ENCODE measurements at regions not wholly inside any gene's neighbourhood (a gene's known extent, or its start where the extent isn't known, plus 50 kb on each side); places are given as distances from the start of the nearest gene placed in this dataset.
"Not testable (repeated sequence)": the region's sequence is repeated elsewhere in the genome, so short reads cannot be mapped to it uniquely, and the experiment has no call there.

GRCh38 chr10:123270221-123270620, 116.0 kb downstream of the BUB3 start:
- DNase-seq (ENCODE audit: low read depth) = peak; percentile 59

GRCh38 chr10:123270806-123271205, 116.6 kb downstream of the BUB3 start:
- no peak for DNase-seq (ENCODE audit: low read depth)

GRCh38 chr10:123272171-123272570, 118.0 kb downstream of the BUB3 start:
- DNase-seq (ENCODE audit: low read depth) = no peak

GRCh38 chr10:123274306-123275135, 120.3 kb downstream of the BUB3 start:
- DNase-seq (ENCODE audit: low read depth) = no peak

GRCh38 chr10:123275136-123275564, 120.9 kb downstream of the BUB3 start:
- no peak for DNase-seq (ENCODE audit: low read depth)

- no peak for DNase-seq (ENCODE audit: low read depth)
These were observed 124.2 kb downstream of the BUB3 start for GRCh38 chr10:123278445-123278844.

- DNase-seq (ENCODE audit: low read depth) = not testable (repeated sequence)
These were observed 129.2 kb downstream of the BUB3 start for GRCh38 chr10:123283371-123283770.

- no peak for DNase-seq (ENCODE audit: low read depth)
These were observed 129.8 kb downstream of the BUB3 start for GRCh38 chr10:123284022-123284421.

- DNase-seq (ENCODE audit: low read depth) = peak; percentile 80
These were observed 133.5 kb downstream of the BUB3 start for GRCh38 chr10:123287594-123288247.

GRCh38 chr10:123289432-123289831, 135.2 kb downstream of the BUB3 start:
- no peak for DNase-seq (ENCODE audit: low read depth)

GRCh38 chr10:123294109-123294508, 139.9 kb downstream of the BUB3 start:
- DNase-seq (ENCODE audit: low read depth) = no peak

- DNase-seq (ENCODE audit: low read depth) = no peak
These were observed 140.7 kb downstream of the BUB3 start for GRCh38 chr10:123294886-123295285.

GRCh38 chr10:123295644-123296043, 141.4 kb downstream of the BUB3 start:
- no peak for DNase-seq (ENCODE audit: low read depth)

GRCh38 chr10:123297175-123297574, 143.0 kb downstream of the BUB3 start:
- no peak for DNase-seq (ENCODE audit: low read depth)

GRCh38 chr10:123298583-123298982, 144.4 kb downstream of the BUB3 start:
- DNase-seq (ENCODE audit: low read depth) = no peak

- no peak for DNase-seq (ENCODE audit: low read depth)
These were observed 145.4 kb downstream of the BUB3 start for GRCh38 chr10:123299598-123299997.

GRCh38 chr10:123301077-123301857, 147.1 kb downstream of the BUB3 start:
- DNase-seq (ENCODE audit: low read depth) = peak; percentile 77

- no peak for DNase-seq (ENCODE audit: low read depth)
These were observed 149.6 kb downstream of the BUB3 start for GRCh38 chr10:123303581-123304337.

GRCh38 chr10:123305671-123306070, 151.5 kb downstream of the BUB3 start:
- DNase-seq (ENCODE audit: low read depth) = no peak

- no peak for DNase-seq (ENCODE audit: low read depth)
These were observed 152.1 kb downstream of the BUB3 start for GRCh38 chr10:123306290-123306689.

- peak; percentile 58 for DNase-seq (ENCODE audit: low read depth)
These were observed 155.5 kb downstream of the BUB3 start for GRCh38 chr10:123309731-123310130.

GRCh38 chr10:123316776-123317175, 162.6 kb downstream of the BUB3 start:
- DNase-seq (ENCODE audit: low read depth) = no peak
